Esophagus squamous epithelium (tissue), 5 donors: ENCODE measurements at regions not wholly inside any gene's neighbourhood (a gene's known extent, or its start where the extent isn't known, plus 50 kb on each side); places are given as distances from the start of the nearest gene placed in this dataset.
A peak's percentile ranks its signal among the peaks of the same experiment; 100 is the strongest.

Experiments used
- DNase-seq: peaks from one replicate; lab custom pipeline; 2025; lab: John Stamatoyannopoulos, UW
- H3K27ac ChIP-seq, 4 donors: fragments of 200-600 bp; sonication (generic); one replicate each; pipeline ENCODE4 v1.5.1; 2016 to 2019; ENCODE audit warnings: mild to moderate bottlenecking in 1 of 4
- H3K27me3 ChIP-seq, 4 donors: fragments of 200-600 bp; sonication (generic); 1 replicate in 3 of 4; 2 replicates in 1 of 4; pipeline versions ENCODE4 v1.5.1 to v1.6.0; 2017 to 2021; ENCODE audit warnings: antibody characterized with exemption in 1 of 4
- H3K36me3 ChIP-seq, 3 donors: fragments of 200-600 bp; sonication (generic); one replicate each; pipeline ENCODE4 v1.5.1; 2016 to 2019
- H3K4me1 ChIP-seq, 3 donors: fragments of 200-600 bp; sonication (generic); one replicate each; pipeline ENCODE4 v1.5.1; 2017 to 2019
- H3K4me3 ChIP-seq, 4 donors: fragments of 200-600 bp; sonication (generic); 1 replicate in 3 of 4; 2 replicates in 1 of 4; pipeline ENCODE4 v1.5.1; 2016 to 2019; ENCODE audit warnings: mild to moderate bottlenecking in 2 of 4, moderate library complexity in 1 of 4
- H3K9me3 ChIP-seq, 3 donors: fragments of 200-600 bp; sonication (generic); one replicate each; pipeline ENCODE4 v1.5.1; 2016 to 2019
- CTCF ChIP-seq, 6 experiments: fragments of 450-650 bp in 4 of 6; fragments of 200-600 bp in 2 of 6; sonication (generic) in 2 of 6; IDR thresholded peaks; one replicate each; pipeline ENCODE4 v1.5.1; 2016 to 2019; ENCODE audit warnings: antibody characterized with exemption in 6 of 6, mild to moderate bottlenecking in 4 of 6, moderate library complexity in 4 of 6
- POLR2A ChIP-seq, 4 donors: fragments of 450-650 bp; IDR thresholded peaks; one replicate each; pipeline ENCODE4 v1.6.1; 2017; ENCODE audit warnings: antibody characterized with exemption in 4 of 4, mild to moderate bottlenecking in 4 of 4, moderate library complexity in 3 of 4
- WGBS, 2 donors: methylation state at CpG; one replicate each; pipeline ENCODE4 v1.1.5; 2018; 5-methylcytosine and 5-hydroxymethylcytosine counted together
- intact Hi-C: fragments of 100-400 bp; cut with DNase I; formaldehyde crosslinking; loops from one replicate; pipeline ENCODE4 v1.15.0; 2022
- donor health status: DM: yes; HTN: yes; CAD: no.

- intact Hi-C loops, result no loop called here
- no peaks in the 10 kb centered on the region for H3K9me3 ChIP-seq
- DNase-seq, result no peak
- H3K27me3 ChIP-seq, result peaks cover 0 to 3% (median 0%) of the 10 kb centered on the region in 4 donors
- H3K27ac ChIP-seq, result peak overlapping the region; percentile 31 to 91 (median 86)
- H3K4me3 ChIP-seq, result no peak overlapping the region
- TF ChIP-seq POLR2A (IDR thresholded peaks at IDR 0.05) (no peak), CTCF (IDR thresholded peaks at IDR 0.05) (no peak)
- H3K4me1 ChIP-seq, result peaks cover 49 to 86% (median 63%) of the 10 kb centered on the region in 3 donors
- WGBS, 2 donors, result 47 to 60% methylated on average over 1 to 2 of the region's 7 CpGs
- H3K36me3 ChIP-seq, result peaks cover 9 to 25% (median 21%) of the 10 kb centered on the region in 3 donors
These were observed 339.4 kb downstream of the SEC14L1 start for GRCh38 chr17:77480199-77480508.

GRCh38 chr17:77480509-77481215 is 339.9 kb downstream of the SEC14L1 start:
- Histone ChIP-seq H3K27ac (peak overlapping the region; percentile 31 to 91 (median 86)), H3K27me3 (peaks cover 0 to 3% (median 0%) of the 10 kb centered on the region in 4 donors), H3K9me3 (no peaks in the 10 kb centered on the region), H3K4me3 (no peak overlapping the region), H3K4me1 (peaks cover 43 to 81% (median 58%) of the 10 kb centered on the region in 3 donors), H3K36me3 (peaks cover 9 to 25% (median 21%) of the 10 kb centered on the region in 3 donors)
- DNase-seq, result no peak
- intact Hi-C loops, result no loop called here
- 80 to 86% methylated on average over 2 to 5 of the region's 25 CpGs for WGBS, 2 donors
- TF ChIP-seq POLR2A (IDR thresholded peaks at IDR 0.05) (no peak), CTCF (IDR thresholded peaks at IDR 0.05) (no peak)

GRCh38 chr17:77481476-77482374 is 341.0 kb downstream of the SEC14L1 start:
- peaks cover 33 to 70% (median 48%) of the 10 kb centered on the region in 3 donors for H3K4me1 ChIP-seq
- DNase-seq, result no peak

GRCh38 chr17:77482375-77483127 is 341.8 kb downstream of the SEC14L1 start:
- peaks cover 25 to 62% (median 40%) of the 10 kb centered on the region in 3 donors for H3K4me1 ChIP-seq
- H3K27me3 ChIP-seq, result peaks cover 0 to 3% (median 0%) of the 10 kb centered on the region in 4 donors
- no peak for TF ChIP-seq POLR2A (IDR thresholded peaks at IDR 0.05)
- no peak for TF ChIP-seq CTCF (IDR thresholded peaks at IDR 0.05)
- peaks cover 9 to 37% (median 26%) of the 10 kb centered on the region in 3 donors for H3K36me3 ChIP-seq
- H3K4me3 ChIP-seq, result no peak overlapping the region
- peak overlapping the region in 2 of 4 donors; percentile 1 to 85 for H3K27ac ChIP-seq
- WGBS, 2 donors, result 84 to 87% methylated on average over 3 to 8 of the region's 25 CpGs
- intact Hi-C loops, result no loop called here
- no peaks in the 10 kb centered on the region for H3K9me3 ChIP-seq
- no peak for DNase-seq

More at GRCh38 chr17:77481476-77482374, 341.0 kb downstream of the SEC14L1 start:
- H3K27me3 ChIP-seq, result peaks cover 0 to 3% (median 0%) of the 10 kb centered on the region in 4 donors
- no peaks in the 10 kb centered on the region for H3K9me3 ChIP-seq
- H3K36me3 ChIP-seq, result peaks cover 9 to 29% (median 21%) of the 10 kb centered on the region in 3 donors
- peak overlapping the region; percentile 31 to 91 (median 86) for H3K27ac ChIP-seq
- intact Hi-C loops, result no loop called here
- TF ChIP-seq POLR2A (IDR thresholded peaks at IDR 0.05), result no peak
- no peak overlapping the region for H3K4me3 ChIP-seq
- WGBS, 2 donors, result 86 to 92% methylated on average over 2 to 8 of the region's 35 CpGs

- peak overlapping the region in 2 of 4 donors; percentile 1 to 85 for H3K27ac ChIP-seq
- peaks cover 18 to 56% (median 33%) of the 10 kb centered on the region in 3 donors for H3K4me1 ChIP-seq
- TF ChIP-seq CTCF (IDR thresholded peaks at IDR 0.05) (no peak), POLR2A (IDR thresholded peaks at IDR 0.05) (no peak)
- 89 to 94% methylated on average over 6 to 11 of the region's 12 CpGs for WGBS, 2 donors
- DNase-seq, result no peak
- intact Hi-C loops, result no loop called here
- peaks cover 15 to 43% (median 32%) of the 10 kb centered on the region in 3 donors for H3K36me3 ChIP-seq
- peaks cover 0 to 3% (median 0%) of the 10 kb centered on the region in 4 donors for H3K27me3 ChIP-seq
- H3K9me3 ChIP-seq, result no peaks in the 10 kb centered on the region
- no peak overlapping the region for H3K4me3 ChIP-seq
These were observed 342.4 kb downstream of the SEC14L1 start for GRCh38 chr17:77483128-77483598.
